OCI-LY1 (cell line): ENCODE measurements at regions not wholly inside any gene's neighbourhood (a gene's known extent, or its start where the extent isn't known, plus 50 kb on each side); places are given as distances from the start of the nearest gene placed in this dataset.

Experiments used
- H2AFZ ChIP-seq: fragments of 200-600 bp; sonication (generic), shearing (Covaris generic); 2 replicates; pipeline ENCODE4 v1.6.0; 2014; ENCODE audit warnings: antibody characterized with exemption, mild to moderate bottlenecking, low read length
- H3F3A ChIP-seq: fragments of 200-600 bp; sonication (generic), shearing (Covaris generic); 2 replicates; pipeline ENCODE4 v1.6.0; 2014; ENCODE audit warnings: mild to moderate bottlenecking, antibody characterized with exemption, low read length, moderate library complexity; ENCODE audit not compliant: insufficient read depth
- H3K27ac ChIP-seq: fragments of 200-600 bp; sonication (generic); 2 replicates; pipeline ENCODE4 v1.5.1; 2014; ENCODE audit warnings: low read length, mixed run types, mild to moderate bottlenecking, low read depth; ENCODE audit not compliant: poor library complexity, severe bottlenecking
- H3K27me3 ChIP-seq: fragments of 200-600 bp; sonication (generic); 2 replicates; pipeline ENCODE4 v1.6.0; 2014; ENCODE audit warnings: antibody characterized with exemption, mild to moderate bottlenecking, low read length, moderate library complexity; ENCODE audit not compliant: insufficient read depth
- H3K36me3 ChIP-seq: fragments of 200-600 bp; sonication (generic); 2 replicates; pipeline ENCODE4 v1.6.1; 2014; ENCODE audit warnings: mild to moderate bottlenecking, antibody characterized with exemption, low read length, moderate library complexity, mixed read lengths; ENCODE audit not compliant: insufficient read depth
- H3K4me1 ChIP-seq: fragments of 200-600 bp; sonication (generic); 2 replicates; pipeline ENCODE4 v1.5.1; 2014; ENCODE audit warnings: mild to moderate bottlenecking, low read length, moderate library complexity; ENCODE audit not compliant: insufficient read depth, severe bottlenecking
- H3K4me2 ChIP-seq: fragments of 200-600 bp; sonication (generic), shearing (Covaris generic); 2 replicates; pipeline ENCODE4 v1.6.1; 2014; ENCODE audit warnings: low read length
- H3K4me3 ChIP-seq: fragments of 200-600 bp; sonication (generic); 2 replicates; pipeline ENCODE4 v1.5.1; 2014; ENCODE audit warnings: low read length, low read depth, mild to moderate bottlenecking, mixed read lengths; ENCODE audit not compliant: poor library complexity, severe bottlenecking
- H3K79me2 ChIP-seq: fragments of 200-600 bp; shearing (Covaris generic); 2 replicates; pipeline ENCODE4 v1.6.1; 2016; ENCODE audit warnings: mixed run types, low read length, mixed read lengths; ENCODE audit not compliant: insufficient read depth
- H3K9ac ChIP-seq: fragments of 200-600 bp; sonication (generic), shearing (Covaris generic); 2 replicates; pipeline ENCODE4 v1.6.1; 2014; ENCODE audit warnings: mild to moderate bottlenecking, low read length, mixed read lengths
- H3K9me2 ChIP-seq: fragments of 200-600 bp; sonication (generic), shearing (Covaris generic); 2 replicates; pipeline ENCODE4 v1.6.1; 2014; ENCODE audit warnings: low read depth, mild to moderate bottlenecking, low read length, mixed read lengths
- H3K9me3 ChIP-seq: fragments of 200-600 bp; shearing (Covaris generic); 2 replicates; pipeline ENCODE4 v1.6.1; 2014; ENCODE audit warnings: low read length, mixed read lengths
- H4K20me1 ChIP-seq: fragments of 200-600 bp; sonication (generic), shearing (Covaris generic); 2 replicates; pipeline ENCODE4 v1.6.0; 2016; ENCODE audit warnings: mild to moderate bottlenecking, low read length; ENCODE audit not compliant: insufficient read depth
- CTCF ChIP-seq: fragments of 200-600 bp; sonication (generic), shearing (Covaris generic); IDR thresholded peaks from 2 replicates; pipeline ENCODE4 v1.5.1; 2017; ENCODE audit warnings: mild to moderate bottlenecking, antibody characterized with exemption, low read length, moderate library complexity, mixed read lengths
- EZH2 ChIP-seq: fragments of 200-600 bp; sonication (generic), shearing (Covaris generic); IDR thresholded peaks from 2 replicates; pipeline ENCODE4 v1.8.0; 2017; ENCODE audit warnings: borderline replicate concordance, mixed run types, mild to moderate bottlenecking, antibody characterized with exemption, low read length, moderate library complexity, mixed read lengths

DNA sequence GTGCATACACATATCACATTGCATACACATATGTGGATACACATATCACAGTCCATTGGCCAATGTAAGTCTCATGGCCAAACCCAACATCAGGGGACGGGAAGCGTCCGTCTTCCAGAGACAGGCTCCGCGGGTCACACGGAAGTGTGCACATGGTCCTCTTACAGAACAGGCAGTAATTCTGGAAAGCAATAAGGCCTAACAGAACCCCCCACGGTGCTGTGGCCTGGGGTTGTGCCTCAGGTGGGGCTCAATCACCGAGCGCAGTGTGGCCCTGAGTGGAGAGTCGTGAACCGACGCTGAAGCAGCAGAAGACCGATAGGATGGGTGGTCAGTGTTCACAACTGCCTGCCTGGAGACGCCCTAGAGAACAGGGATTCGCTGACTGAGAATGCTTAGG lies 857.3 kb downstream of the GALR1 start:
- Histone ChIP-seq H3K27me3 (no peaks in the 10 kb centered on the region; the same call in 1 of the 2 replicates), H3K4me2 (no peak overlapping the region), H3K4me1 (no peaks in the 10 kb centered on the region), H3K79me2 (no peaks in the 10 kb centered on the region), H3K9ac (no peak overlapping the region), H3F3A (no peaks in the 10 kb centered on the region), H2AFZ (no peak overlapping the region), H3K4me3 (no peak overlapping the region), H3K36me3 (no peaks in the 10 kb centered on the region), H4K20me1 (no peaks in the 10 kb centered on the region), H3K9me3 (no peaks in the 10 kb centered on the region), H3K27ac (no peak overlapping the region), H3K9me2 (no peaks in the 10 kb centered on the region)
- no peak for TF ChIP-seq CTCF
- TF ChIP-seq EZH2: no peak

DNA sequence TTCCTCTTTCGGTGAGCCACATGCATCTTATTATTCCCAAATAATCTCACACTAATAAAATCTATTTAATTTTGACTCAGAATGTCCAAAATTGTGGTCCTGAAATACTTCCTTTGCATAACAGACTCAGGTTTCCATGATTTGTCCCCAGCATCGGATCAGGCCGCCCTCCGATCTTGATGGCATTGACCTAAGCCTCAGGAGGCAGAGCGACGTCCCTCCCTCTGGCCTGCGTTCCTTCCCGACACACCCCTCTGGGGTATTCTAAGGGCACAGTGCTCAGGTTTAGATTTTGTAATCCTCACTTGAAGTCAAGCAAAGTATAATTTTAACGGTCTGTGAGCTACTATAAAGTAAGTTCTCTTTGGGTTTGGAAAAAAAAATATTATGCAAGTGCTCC lies 857.7 kb downstream of the GALR1 start:
- no peaks in the 10 kb centered on the region; the same call in 1 of the 2 replicates for H3K27me3 ChIP-seq
- H3K9me2 ChIP-seq: no peaks in the 10 kb centered on the region
- no peak overlapping the region for H2AFZ ChIP-seq
- H3K4me1 ChIP-seq: no peaks in the 10 kb centered on the region
- no peaks in the 10 kb centered on the region for H3K79me2 ChIP-seq
- H4K20me1 ChIP-seq: no peaks in the 10 kb centered on the region
- no peak overlapping the region for H3K4me2 ChIP-seq
- no peaks in the 10 kb centered on the region for H3F3A ChIP-seq
- no peak overlapping the region for H3K27ac ChIP-seq
- TF ChIP-seq CTCF (no peak), EZH2 (no peak)
- H3K36me3 ChIP-seq: no peaks in the 10 kb centered on the region
- no peak overlapping the region for H3K9ac ChIP-seq
- H3K9me3 ChIP-seq: no peaks in the 10 kb centered on the region
- no peak overlapping the region for H3K4me3 ChIP-seq

DNA sequence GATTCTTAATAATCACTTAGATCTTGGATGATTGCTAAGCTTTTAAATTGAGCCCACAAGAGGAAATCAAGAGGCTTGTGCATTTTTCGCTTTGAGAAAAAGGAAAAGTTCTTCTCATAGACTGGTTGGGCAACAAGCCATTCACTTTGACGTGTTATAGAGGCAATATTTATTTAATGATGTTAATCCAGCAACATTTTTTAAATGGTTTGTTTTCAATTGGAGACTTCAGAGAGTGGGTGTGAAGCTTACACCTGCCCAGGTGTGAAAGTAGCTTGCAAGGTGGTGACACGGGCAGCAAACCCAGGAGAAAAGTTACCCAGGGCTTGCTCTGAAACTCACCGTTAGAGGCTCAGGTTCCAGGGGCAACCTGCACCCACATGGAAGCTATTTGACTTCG lies 858.9 kb downstream of the GALR1 start:
- no peak overlapping the region for H3K4me3 ChIP-seq
- no peak overlapping the region for H3K27ac ChIP-seq
- H3K4me2 ChIP-seq: no peak overlapping the region
- no peaks in the 10 kb centered on the region for H4K20me1 ChIP-seq
- H2AFZ ChIP-seq: no peak overlapping the region
- H3K27me3 ChIP-seq: no peaks in the 10 kb centered on the region
- no peaks in the 10 kb centered on the region for H3F3A ChIP-seq
- no peak for TF ChIP-seq EZH2
- TF ChIP-seq CTCF: no peak
- H3K36me3 ChIP-seq: no peaks in the 10 kb centered on the region
- no peaks in the 10 kb centered on the region for H3K4me1 ChIP-seq
- H3K9me3 ChIP-seq: no peaks in the 10 kb centered on the region
- H3K9ac ChIP-seq: no peak overlapping the region
- no peaks in the 10 kb centered on the region for H3K79me2 ChIP-seq
- no peaks in the 10 kb centered on the region for H3K9me2 ChIP-seq
